A673 (cell line): ENCODE measurements at regions not wholly inside any gene's neighbourhood (a gene's known extent, or its start where the extent isn't known, plus 50 kb on each side); places are given as distances from the start of the nearest gene placed in this dataset.

Source experiments
- BruUV-seq: library from RNA; stranded (reverse); fragments of 400-500 nt; replicated peaks from 2 replicates; lab custom pipeline; 2021; lab: Mats Ljungman, UMichigan
- CTCF ChIA-PET: fragments of 300-600 bp; sonication (Branson Sonifier 250); formaldehyde crosslinking; loops from one replicate; lab custom pipeline; 2022; ENCODE audit warnings: antibody characterized with exemption; lab: Charles Lee
- POLR2A ChIA-PET: fragments of 300-600 bp; sonication (Branson Sonifier 250); formaldehyde crosslinking; loops from one replicate; lab custom pipeline; 2022; ENCODE audit warnings: antibody characterized with exemption; ENCODE audit not compliant: low non-redundant PET; lab: Charles Lee
- DNase-seq: peaks from one replicate; pipeline ENCODE4 v3.0.0-alpha.2; 2015; ENCODE audit warnings: low spot score
- H3K27ac ChIP-seq: fragments of 200-600 bp; sonication (generic); 2 replicates; pipeline ENCODE4 v1.5.1; 2016; ENCODE audit warnings: mixed run types, low read depth, mild to moderate bottlenecking, mixed read lengths, antibody characterized with exemption, low read length; ENCODE audit not compliant: poor library complexity, severe bottlenecking
- H3K27me3 ChIP-seq: fragments of 200-600 bp; sonication (generic); replicated peaks from 2 replicates; pipeline ENCODE4 v1.6.1; 2017; ENCODE audit warnings: mixed run types, low read depth, mild to moderate bottlenecking, mixed read lengths, antibody characterized with exemption, low read length; ENCODE audit not compliant: insufficient read depth, poor library complexity
- H3K36me3 ChIP-seq: fragments of 200-600 bp; sonication (generic); 2 replicates; pipeline ENCODE4 v1.6.1; 2016; ENCODE audit warnings: mixed run types, mild to moderate bottlenecking, mixed read lengths, antibody characterized with exemption, low read length; ENCODE audit not compliant: insufficient read depth, poor library complexity, severe bottlenecking
- H3K4me1 ChIP-seq: fragments of 200-600 bp; sonication (generic); 2 replicates; pipeline ENCODE4 v1.6.1; 2017; ENCODE audit warnings: mixed run types, mild to moderate bottlenecking, mixed read lengths, antibody characterized with exemption, low read length; ENCODE audit not compliant: insufficient read depth, poor library complexity, severe bottlenecking
- H3K4me3 ChIP-seq: fragments of 200-600 bp; sonication (generic); 2 replicates; pipeline ENCODE4 v1.5.1; 2016; ENCODE audit warnings: low read depth, mixed run types, mild to moderate bottlenecking, mixed read lengths, low read length; ENCODE audit not compliant: poor library complexity, severe bottlenecking
- H3K9me3 ChIP-seq: fragments of 200-600 bp; sonication (generic); 2 replicates; pipeline ENCODE4 v1.6.1; 2016; ENCODE audit warnings: mixed run types, low read depth, mild to moderate bottlenecking, mixed read lengths, antibody characterized with exemption, low read length; ENCODE audit not compliant: poor library complexity, severe bottlenecking
- CTCF ChIP-seq: fragments of 300-800, 200-600 bp; sonication (generic); conservative IDR thresholded peaks from 2 replicates; pipeline ENCODE4 v1.5.1; 2017; ENCODE audit warnings: low read depth, mild to moderate bottlenecking, antibody characterized with exemption, low read length, moderate library complexity, mixed read lengths
- EZH2 ChIP-seq: fragments of 200-600 bp; sonication (generic); IDR thresholded peaks from 2 replicates; pipeline ENCODE4 v1.6.1; 2017; ENCODE audit warnings: borderline replicate concordance, low read depth, mild to moderate bottlenecking, mixed read lengths, antibody characterized with exemption, low read length; ENCODE audit not compliant: poor library complexity, severe bottlenecking
- intact Hi-C: fragments of 100-400 bp; cut with micrococcal nuclease; formaldehyde crosslinking; loops from one replicate; pipeline ENCODE4 v1.10.0; 2022; ENCODE audit not compliant: unreplicated experiment

GRCh38 chr14:80055226-80055625 lies 156.1 kb downstream of the DIO2 start:
- Histone ChIP-seq H3K27ac (no peak overlapping the region), H3K9me3 (no peaks in the 10 kb centered on the region), H3K27me3 (no peaks in the 10 kb centered on the region), H3K36me3 (no peaks in the 10 kb centered on the region), H3K4me3 (no peak overlapping the region), H3K4me1 (no peaks in the 10 kb centered on the region)
- TF ChIP-seq CTCF (no peak), EZH2 (no peak)
- CTCF ChIA-PET: no interaction called here
- intact Hi-C loops: loop anchor here (5.0 to 10.0 kb wide), 3 partner anchors 792 to 1040 kb away; no protein-coding TSS in a partner anchor
- POLR2A ChIA-PET: no interaction called here
- no peak for DNase-seq
- no TSS peak for BruUV-seq

DNA sequence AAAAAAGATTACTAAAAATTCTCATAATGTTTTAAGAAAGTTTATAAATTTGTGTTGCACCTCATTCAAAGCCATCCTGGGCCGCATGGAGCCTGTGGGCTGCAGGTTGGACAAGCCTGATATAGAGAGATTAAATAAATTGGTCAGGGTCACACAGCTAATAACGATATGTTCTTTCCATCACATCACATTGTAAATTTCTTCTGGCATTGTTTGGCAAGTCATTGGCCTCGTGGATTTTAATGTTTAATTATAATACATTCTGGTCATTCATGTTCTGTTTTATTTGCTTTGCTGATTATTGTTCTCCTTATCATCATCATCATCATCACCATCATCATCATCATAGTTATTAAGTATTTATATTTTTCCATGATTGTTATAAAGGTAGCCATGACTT lies 157.3 kb downstream of the DIO2 start:
- no peak overlapping the region for H3K4me3 ChIP-seq
- no peak overlapping the region for H3K27ac ChIP-seq
- DNase-seq: no peak
- no TSS peak for BruUV-seq
- no peaks in the 10 kb centered on the region for H3K9me3 ChIP-seq
- H3K27me3 ChIP-seq: no peaks in the 10 kb centered on the region
- ChIA-PET CTCF (no interaction called here), POLR2A (no interaction called here)
- TF ChIP-seq CTCF (no peak), EZH2 (no peak)
- intact Hi-C loops: loop anchor here (10.0 kb wide), 1 partner anchor 1039 kb away; no protein-coding TSS in a partner anchor
- H3K4me1 ChIP-seq: no peaks in the 10 kb centered on the region
- no peaks in the 10 kb centered on the region for H3K36me3 ChIP-seq

- no peaks in the 10 kb centered on the region for H3K36me3 ChIP-seq
- no peak for DNase-seq
- no peaks in the 10 kb centered on the region for H3K9me3 ChIP-seq
- H3K27ac ChIP-seq: no peak overlapping the region
- no peak overlapping the region for H3K4me3 ChIP-seq
- ChIA-PET CTCF (no interaction called here), POLR2A (no interaction called here)
- BruUV-seq: no TSS peak
- no peaks in the 10 kb centered on the region for H3K27me3 ChIP-seq
- intact Hi-C loops: no loop called here
- no peaks in the 10 kb centered on the region for H3K4me1 ChIP-seq
- TF ChIP-seq CTCF (no peak), EZH2 (no peak)
These were observed 162.2 kb downstream of the DIO2 start for GRCh38 chr14:80049055-80049454.
